Activated T-cell treated with anti-CD3 and anti-CD28 coated beads, Interleukin-2, amount 50 U/mL, for 4 hours (primary cell): ENCODE measurements at regions not wholly inside any gene's neighbourhood (a gene's known extent, or its start where the extent isn't known, plus 50 kb on each side); places are given as distances from the start of the nearest gene placed in this dataset.

Experiments
- ATAC-seq, 2 donors: fragments of 200-7000 bp; cut with Tn5 transposase; one replicate each; pipeline ENCODE4 v1.10.0; 2021
- DNase-seq: peaks from one replicate; pipeline ENCODE4 v3.0.0-alpha.2; 2020
- H3K27me3 Mint-ChIP-seq: one replicate; pipeline ENCODE4 v1.8.0; 2021; ENCODE audit warnings: low read depth, mixed read lengths
- H3K36me3 Mint-ChIP-seq: one replicate; pipeline ENCODE4 v1.8.0; 2022; ENCODE audit warnings: mixed read lengths; ENCODE audit not compliant: insufficient read depth
- H3K4me1 Mint-ChIP-seq: one replicate; pipeline ENCODE4 v1.8.0; 2021; ENCODE audit warnings: low read depth, mixed read lengths
- H3K4me3 Mint-ChIP-seq: one replicate; pipeline ENCODE4 v1.8.0; 2021; ENCODE audit warnings: mild to moderate bottlenecking, moderate library complexity, mixed read lengths
- H3K9me3 Mint-ChIP-seq: one replicate; pipeline ENCODE4 v1.8.0; 2021; ENCODE audit warnings: mixed read lengths

GRCh38 chr10:109205929-109206585 lies 717.3 kb downstream of the XPNPEP1 start:
- Mint-ChIP-seq H3K27me3 (no peaks in the 10 kb centered on the region), H3K36me3 (no peaks in the 10 kb centered on the region), H3K4me1 (no peaks in the 10 kb centered on the region), H3K9me3 (peaks cover 6% of the 10 kb centered on the region), H3K4me3 (no peak overlapping the region)
- no peak for DNase-seq
- no peak for ATAC-seq

GRCh38 chr10:109203646-109204353 lies 719.5 kb downstream of the XPNPEP1 start:
- Mint-ChIP-seq H3K27me3 (no peaks in the 10 kb centered on the region), H3K36me3 (no peaks in the 10 kb centered on the region), H3K4me1 (no peaks in the 10 kb centered on the region), H3K4me3 (no peak overlapping the region), H3K9me3 (peaks cover 6% of the 10 kb centered on the region)
- DNase-seq (no peak), ATAC-seq (no peak)

GRCh38 chr10:109202111-109202510 lies 721.2 kb downstream of the XPNPEP1 start:
- no peak overlapping the region for H3K4me3 Mint-ChIP-seq
- H3K27me3 Mint-ChIP-seq: no peaks in the 10 kb centered on the region
- DNase-seq: no peak
- no peak for ATAC-seq
- peaks cover 13% of the 10 kb centered on the region for H3K9me3 Mint-ChIP-seq
- H3K4me1 Mint-ChIP-seq: no peaks in the 10 kb centered on the region
- no peaks in the 10 kb centered on the region for H3K36me3 Mint-ChIP-seq

GRCh38 chr10:109200646-109201045 lies 722.7 kb downstream of the XPNPEP1 start:
- H3K27me3 Mint-ChIP-seq: no peaks in the 10 kb centered on the region
- ATAC-seq: no peak
- H3K4me1 Mint-ChIP-seq: no peaks in the 10 kb centered on the region
- H3K9me3 Mint-ChIP-seq: peaks cover 11% of the 10 kb centered on the region
- H3K4me3 Mint-ChIP-seq: no peak overlapping the region
- H3K36me3 Mint-ChIP-seq: no peaks in the 10 kb centered on the region
- no peak for DNase-seq

- no peaks in the 10 kb centered on the region for H3K4me1 Mint-ChIP-seq
- no peaks in the 10 kb centered on the region for H3K27me3 Mint-ChIP-seq
- H3K4me3 Mint-ChIP-seq: no peak overlapping the region
- H3K9me3 Mint-ChIP-seq: peaks cover 5% of the 10 kb centered on the region
- no peaks in the 10 kb centered on the region for H3K36me3 Mint-ChIP-seq
- DNase-seq: no peak
- ATAC-seq: no peak
Observed at GRCh38 chr10:109191823-109192222, 731.5 kb downstream of the XPNPEP1 start.

- Mint-ChIP-seq H3K36me3 (no peaks in the 10 kb centered on the region), H3K4me1 (no peaks in the 10 kb centered on the region), H3K4me3 (no peak overlapping the region), H3K27me3 (no peaks in the 10 kb centered on the region), H3K9me3 (peaks cover 5% of the 10 kb centered on the region)
- DNase-seq (no peak), ATAC-seq (no peak)
Observed at GRCh38 chr10:109191341-109191740, 732.0 kb downstream of the XPNPEP1 start.

GRCh38 chr10:109187677-109188076 lies 735.6 kb downstream of the XPNPEP1 start:
- H3K4me1 Mint-ChIP-seq: no peaks in the 10 kb centered on the region
- ATAC-seq (no peak), DNase-seq (no peak)
- no peaks in the 10 kb centered on the region for H3K27me3 Mint-ChIP-seq
- H3K4me3 Mint-ChIP-seq: no peak overlapping the region
- H3K36me3 Mint-ChIP-seq: no peaks in the 10 kb centered on the region
- H3K9me3 Mint-ChIP-seq: peaks cover 14% of the 10 kb centered on the region

- H3K4me3 Mint-ChIP-seq: no peak overlapping the region
Observed at GRCh38 chr10:109183366-109183765, 739.9 kb downstream of the XPNPEP1 start.

GRCh38 chr10:109178591-109178990 lies 744.7 kb downstream of the XPNPEP1 start:
- Mint-ChIP-seq H3K4me3 (no peak overlapping the region), H3K27me3 (no peaks in the 10 kb centered on the region), H3K4me1 (no peaks in the 10 kb centered on the region), H3K36me3 (no peaks in the 10 kb centered on the region), H3K9me3 (peaks cover 14% of the 10 kb centered on the region)
- DNase-seq (no peak), ATAC-seq (no peak)

More at GRCh38 chr10:109183366-109183765, 739.9 kb downstream of the XPNPEP1 start:
- ATAC-seq (no peak), DNase-seq (no peak)
- H3K4me1 Mint-ChIP-seq: no peaks in the 10 kb centered on the region
- no peaks in the 10 kb centered on the region for H3K36me3 Mint-ChIP-seq
- no peaks in the 10 kb centered on the region for H3K27me3 Mint-ChIP-seq
- peaks cover 17% of the 10 kb centered on the region for H3K9me3 Mint-ChIP-seq

GRCh38 chr10:109174526-109174925 lies 748.8 kb downstream of the XPNPEP1 start:
- no peak for DNase-seq

GRCh38 chr10:109173937-109174336 lies 749.4 kb downstream of the XPNPEP1 start:
- ATAC-seq (no peak), DNase-seq (no peak)
- Mint-ChIP-seq H3K4me1 (no peaks in the 10 kb centered on the region), H3K4me3 (no peak overlapping the region), H3K9me3 (peaks cover 12% of the 10 kb centered on the region), H3K27me3 (no peaks in the 10 kb centered on the region), H3K36me3 (no peaks in the 10 kb centered on the region)

More at GRCh38 chr10:109174526-109174925, 748.8 kb downstream of the XPNPEP1 start:
- no peak for ATAC-seq
- Mint-ChIP-seq H3K4me3 (no peak overlapping the region), H3K9me3 (peaks cover 12% of the 10 kb centered on the region), H3K27me3 (no peaks in the 10 kb centered on the region), H3K4me1 (no peaks in the 10 kb centered on the region), H3K36me3 (no peaks in the 10 kb centered on the region)

- DNase-seq (no peak), ATAC-seq (no peak)
- H3K36me3 Mint-ChIP-seq: no peaks in the 10 kb centered on the region
- peaks cover 12% of the 10 kb centered on the region for H3K9me3 Mint-ChIP-seq
- H3K27me3 Mint-ChIP-seq: no peaks in the 10 kb centered on the region
- H3K4me1 Mint-ChIP-seq: no peaks in the 10 kb centered on the region
- H3K4me3 Mint-ChIP-seq: no peak overlapping the region
Observed at GRCh38 chr10:109173121-109173520, 750.2 kb downstream of the XPNPEP1 start.

GRCh38 chr10:109166935-109167334 lies 756.4 kb downstream of the XPNPEP1 start:
- Mint-ChIP-seq H3K4me3 (no peak overlapping the region), H3K9me3 (no peaks in the 10 kb centered on the region)

GRCh38 chr10:109159351-109159750 lies 764.0 kb downstream of the XPNPEP1 start:
- no peaks in the 10 kb centered on the region for H3K27me3 Mint-ChIP-seq
- no peaks in the 10 kb centered on the region for H3K36me3 Mint-ChIP-seq
- no peak for DNase-seq
- no peaks in the 10 kb centered on the region for H3K4me1 Mint-ChIP-seq
- no peak overlapping the region for H3K4me3 Mint-ChIP-seq
- no peak for ATAC-seq
- peaks cover 4% of the 10 kb centered on the region for H3K9me3 Mint-ChIP-seq

More at GRCh38 chr10:109166935-109167334, 756.4 kb downstream of the XPNPEP1 start:
- Mint-ChIP-seq H3K4me1 (no peaks in the 10 kb centered on the region), H3K27me3 (no peaks in the 10 kb centered on the region), H3K36me3 (no peaks in the 10 kb centered on the region)
- DNase-seq: no peak
- ATAC-seq: no peak

- ATAC-seq: no peak
- DNase-seq: no peak
- H3K4me1 Mint-ChIP-seq: no peaks in the 10 kb centered on the region
- no peak overlapping the region for H3K4me3 Mint-ChIP-seq
- H3K9me3 Mint-ChIP-seq: peaks cover 9% of the 10 kb centered on the region
- no peaks in the 10 kb centered on the region for H3K36me3 Mint-ChIP-seq
- H3K27me3 Mint-ChIP-seq: no peaks in the 10 kb centered on the region
Observed at GRCh38 chr10:109156396-109156795, 766.9 kb downstream of the XPNPEP1 start.
